K562 (cell line): ENCODE measurements at regions not wholly inside any gene's neighbourhood (a gene's known extent, or its start where the extent isn't known, plus 50 kb on each side); places are given as distances from the start of the nearest gene placed in this dataset.

Source experiments
- ATAC-seq: fragments of 200-7000 bp; cut with Tn5 transposase; 3 replicates; pipeline ENCODE4 v1.9.1; 2020; ENCODE audit warnings: moderate library complexity
- BruUV-seq: library from RNA; stranded (reverse); fragments of 400-500 nt; replicated peaks from 2 replicates; lab custom pipeline; 2021; lab: Mats Ljungman, UMichigan
- CTCF ChIA-PET: fragments of 300-600 bp; formaldehyde crosslinking; extraction: SDS; loops from one replicate; lab custom pipeline; 2021; ENCODE audit warnings: low intra/inter-chr PET ratio; lab: Yijun Ruan, JAX
- POLR2A ChIA-PET: fragments of 300-600, 350-650 bp; sonication (Branson Sonifier 250); formaldehyde crosslinking; extraction: SDS; loops from one replicate; lab custom pipeline; 2021; ENCODE audit warnings: antibody characterized with exemption, inconsistent platforms; lab: Yijun Ruan, JAX
- DNase-seq, 4 experiments: peaks; one replicate each; pipeline versions ENCODE4 v3.0.0 to v3.0.0-alpha.2; 2011 to 2018; ENCODE audit warnings: low spot score in 3 of 4, mixed read lengths in 3 of 4; ENCODE audit errors: extremely low read depth in 1 of 4
- FAIRE-seq: peaks from 2 replicates; lab custom pipeline; 2011; peaks lifted over from hg19 to GRCh38; lab: Jason Lieb, UNC
- H2AFZ ChIP-seq: 2 replicates; pipeline ENCODE4 v1.6.0; 2011; ENCODE audit warnings: low read depth, low read length, control low read depth, inconsistent platforms
- H3K27ac ChIP-seq: fragments of 200-600 bp; 3 replicates; pipeline ENCODE4 v1.8.0; 2011; ENCODE audit warnings: low read depth, mild to moderate bottlenecking, control low read depth, inconsistent platforms, low read length, moderate library complexity, mixed read lengths; ENCODE audit errors: extremely low read depth
- H3K27me3 ChIP-seq, 2 experiments: fragments of 300-600 bp in 1 of 2; 2 replicates in 1 of 2; 3 replicates in 1 of 2; pipeline versions ENCODE4 v1.6.0 to v1.8.0; 2011; ENCODE audit warnings: inconsistent platforms in 2 of 2, low read length in 2 of 2, mild to moderate bottlenecking in 1 of 2, mixed read lengths in 1 of 2, moderate library complexity in 1 of 2; ENCODE audit not compliant: control insufficient read depth in 2 of 2, insufficient read depth in 2 of 2
- H3K36me3 ChIP-seq: fragments of 300-600 bp; 3 replicates; pipeline ENCODE4 v1.8.0; 2011; ENCODE audit warnings: mild to moderate bottlenecking, low read length, inconsistent platforms; ENCODE audit not compliant: control insufficient read depth, insufficient read depth
- H3K4me1 ChIP-seq, 2 experiments: fragments of 200-600 bp in 1 of 2; replicated peaks in 1 of 2; 2 replicates in 1 of 2; 3 replicates in 1 of 2; pipeline versions ENCODE4 v1.5.1 to v1.8.0; 2011; ENCODE audit warnings: inconsistent platforms in 2 of 2, low read length in 2 of 2, mild to moderate bottlenecking in 1 of 2, mixed read lengths in 1 of 2, moderate library complexity in 1 of 2; ENCODE audit not compliant: control insufficient read depth in 2 of 2, insufficient read depth in 2 of 2
- H3K4me2 ChIP-seq: 2 replicates; pipeline ENCODE4 v1.6.1; 2011; ENCODE audit warnings: low read length, control low read depth, inconsistent platforms, mixed read lengths; ENCODE audit not compliant: insufficient read depth
- H3K4me3 ChIP-seq: fragments of 200-600 bp; sonication (generic), shearing (Covaris generic); 2 replicates; pipeline ENCODE4 v1.5.1; 2016; ENCODE audit warnings: control low read depth, inconsistent platforms
- H3K79me2 ChIP-seq: fragments of 200-600 bp; 3 replicates; pipeline ENCODE4 v1.8.0; 2011; ENCODE audit warnings: low read length, inconsistent platforms; ENCODE audit not compliant: control insufficient read depth, insufficient read depth
- H3K9ac ChIP-seq, 2 experiments: 2 replicates each; pipeline versions ENCODE4 v1.6.0 to v1.6.1; 2011; ENCODE audit warnings: low read depth in 2 of 2, low read length in 2 of 2, control low read depth in 1 of 2, inconsistent platforms in 1 of 2, mild to moderate bottlenecking in 1 of 2, mixed read lengths in 1 of 2; ENCODE audit not compliant: insufficient read depth in 1 of 2
- H3K9me1 ChIP-seq: one replicate; pipeline ENCODE4 v1.6.0; 2011; ENCODE audit warnings: inconsistent platforms, mild to moderate bottlenecking, low read length, moderate library complexity; ENCODE audit not compliant: control insufficient read depth, insufficient read depth
- H3K9me3 ChIP-seq: replicated peaks from 2 replicates; pipeline ENCODE4 v1.5.1; 2011; ENCODE audit warnings: low read depth, low read length, inconsistent platforms; ENCODE audit not compliant: control insufficient read depth, insufficient read depth
- H4K20me1 ChIP-seq: replicated peaks from 2 replicates; pipeline ENCODE4 v1.6.1; 2011; ENCODE audit warnings: low read length, inconsistent platforms, mixed read lengths; ENCODE audit not compliant: control insufficient read depth, insufficient read depth
- HEY1 ChIP-seq: fragments of 250-450 bp; sonication (Bioruptor Pico); IDR thresholded peaks from 2 replicates; pipeline ENCODE4 v1.5.0; 2020; ENCODE audit warnings: mild to moderate bottlenecking, moderate library complexity, borderline replicate concordance
- HNRNPLL ChIP-seq: fragments of 200-400 bp; formaldehyde crosslinking; IDR thresholded peaks from 2 replicates; pipeline ENCODE4 v1.6.1; 2017; ENCODE audit warnings: low read length, low read depth, mild to moderate bottlenecking; ENCODE audit not compliant: poor library complexity, severe bottlenecking
- JUN ChIP-seq, 2 experiments: sonication (generic) in 1 of 2; formaldehyde crosslinking in 1 of 2; IDR thresholded peaks; 2 replicates each; pipeline versions ENCODE4 v1.6.1 to v1.8.0; 2012 to 2022; ENCODE audit warnings: borderline replicate concordance in 2 of 2, mild to moderate bottlenecking in 2 of 2, improper control_type of control experiment in 1 of 2, low read depth in 1 of 2, low read length in 1 of 2, missing genetic modification reagents in 1 of 2
- ZBTB17 ChIP-seq: fragments of 450-650 bp; formaldehyde crosslinking; IDR thresholded peaks from 2 replicates; pipeline ENCODE4 v1.4.0; 2020; ENCODE audit warnings: mild to moderate bottlenecking
- ZNF398 ChIP-seq: fragments of 250-450 bp; sonication (Bioruptor Pico); IDR thresholded peaks from 2 replicates; pipeline ENCODE4 v1.8.0; 2021; ENCODE audit warnings: moderate library complexity, mild to moderate bottlenecking, inconsistent platforms
- WGBS: fragments of 100-300 bp; shearing (Covaris generic); methylation state at CpG from one replicate; pipeline ENCODE4 v1.1.6; 2016; ENCODE audit warnings: low coverage, mixed read lengths; ENCODE audit not compliant: insufficient coverage; ENCODE audit errors: missing lambda C conversion rate; 5-methylcytosine and 5-hydroxymethylcytosine counted together
- in situ Hi-C: fragments of 300-500 bp; cut with MboI; formaldehyde crosslinking; loops from 4 replicates; pipeline ENCODE4 v1.15.0; 2018; ENCODE audit warnings: inconsistent platforms, mixed read lengths
- intact Hi-C: fragments of 100-400 bp; cut with micrococcal nuclease; formaldehyde crosslinking; loops from 2 replicates; pipeline ENCODE4 v1.14.2; 2022

DNA sequence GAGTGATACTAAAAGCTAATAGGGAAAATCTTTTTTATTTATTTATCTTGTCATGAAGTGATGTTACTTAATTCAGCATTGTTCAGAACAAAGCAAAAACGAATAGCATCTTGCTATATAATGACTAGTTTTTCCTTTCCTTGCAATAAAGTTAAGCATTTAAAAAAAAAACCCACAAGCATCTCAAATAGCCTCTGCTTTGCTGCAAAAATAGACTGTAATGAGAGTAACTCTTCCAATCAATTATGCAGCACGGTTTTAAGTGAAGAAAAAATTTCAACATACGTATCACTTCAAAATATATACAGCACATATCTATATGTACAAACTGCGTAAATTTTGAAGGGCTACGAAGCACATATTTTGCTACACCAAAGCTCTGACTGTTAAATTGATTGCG lies 153.3 kb upstream of the VRK2 start (continued):
- TF ChIP-seq ZNF398 (CRISPR knock-in tag): no peak

DNA sequence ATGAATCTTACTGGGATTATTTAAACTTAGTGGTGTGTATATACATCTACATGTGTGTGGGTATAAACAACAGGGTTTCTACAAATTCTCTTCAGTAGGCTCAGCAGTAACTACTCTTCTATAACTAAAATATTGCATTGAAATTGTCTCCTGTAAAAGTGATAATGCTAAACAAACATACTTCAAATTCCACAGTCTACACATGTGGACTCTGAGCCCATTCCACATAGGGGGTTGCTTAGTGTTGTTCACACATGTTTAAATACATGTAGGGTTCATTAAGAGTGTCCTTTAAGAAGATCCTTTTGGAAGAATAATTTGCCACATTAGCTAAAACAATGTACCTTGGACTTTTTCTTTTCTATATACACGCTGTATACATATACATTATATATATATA lies 152.8 kb upstream of the VRK2 start:
- Histone ChIP-seq H4K20me1 (no peaks in the 10 kb centered on the region), H3K9me1 (no peaks in the 10 kb centered on the region), H3K27me3 (no peaks in the 10 kb centered on the region), H3K27ac (no peak overlapping the region), H3K4me2 (no peak overlapping the region), H3K79me2 (no peaks in the 10 kb centered on the region), H3K9me3 (no peaks in the 10 kb centered on the region), H3K9ac (no peak overlapping the region), H3K4me3 (no peak overlapping the region), H2AFZ (no peak overlapping the region), H3K36me3 (no peaks in the 10 kb centered on the region), H3K4me1 (no peaks in the 10 kb centered on the region)
- in situ Hi-C loops: no loop called here
- BruUV-seq: no TSS peak
- FAIRE-seq: no peak
- ChIA-PET CTCF (no interaction called here), POLR2A (no interaction called here)
- no peak for DNase-seq
- intact Hi-C loops: no loop called here
- TF ChIP-seq ZBTB17 (CRISPR knock-in tag): no peak
- TF ChIP-seq HEY1: no peak
- TF ChIP-seq HNRNPLL: no peak
- no peak for TF ChIP-seq JUN (IDR thresholded peaks at IDR 0.05; ENCODE audit: borderline replicate concordance, low read depth, low read length)
- no peak for TF ChIP-seq JUN (CRISPR knock-in tag; IDR thresholded peaks at IDR 0.05; ENCODE audit: borderline replicate concordance)
- no peak for ATAC-seq
- 6% methylated on average over 1 of the region's 1 CpG for WGBS
